ENCODE measurements at regions not wholly inside any gene's neighbourhood (a gene's known extent, or its start where the extent isn't known, plus 50 kb on each side); places are given as distances from the start of the nearest gene placed in this dataset.
"Not testable (repeated sequence)": the region's sequence is repeated elsewhere in the genome, so short reads cannot be mapped to it uniquely, and the experiment has no call there.

- intact Hi-C loops (cut with DNase I): no loop called here
- Histone ChIP-seq H3K4me3 (no peak overlapping the region), H3K9me3 (peaks cover 0 to 11% (median 6%) of the 10 kb centered on the region in 4 donors), H3K27me3 (no peaks in the 10 kb centered on the region), H3K4me1 (no peaks in the 10 kb centered on the region), H3K36me3 (no peaks in the 10 kb centered on the region), H3K27ac (replicated peaks in 1 of 4) (no peak overlapping the region)
- 72% methylated on average over 4 of the region's 4 CpGs for WGBS
- DNase-seq (ENCODE audit: extremely low spot score): no peak
- TF ChIP-seq POLR2AphosphoS5 (IDR thresholded peaks at IDR 0.05): no peak
- no peak for TF ChIP-seq EP300 (IDR thresholded peaks at IDR 0.05)
- TF ChIP-seq CTCF (IDR thresholded peaks at IDR 0.05): no peak
Observed at GRCh38 chr11:13189561-13190426, 87.8 kb upstream of the BMAL1 start.

- no peak for DNase-seq (ENCODE audit: extremely low spot score)
- no peak overlapping the region for H3K27ac ChIP-seq (replicated peaks in 1 of 4)
- intact Hi-C loops (cut with DNase I): no loop called here
Observed at GRCh38 chr11:13193613-13194012, 84.0 kb upstream of the BMAL1 start.

GRCh38 chr11:13197374-13197773, 80.2 kb upstream of the BMAL1 start:
- DNase-seq (ENCODE audit: extremely low spot score): not testable (repeated sequence)
- WGBS: 100% methylated on average over 1 of the region's 1 CpG

More at GRCh38 chr11:13193613-13194012, 84.0 kb upstream of the BMAL1 start:
- no peak overlapping the region for H3K4me3 ChIP-seq
- no peaks in the 10 kb centered on the region for H3K36me3 ChIP-seq
- WGBS: 77% methylated on average over 4 of the region's 4 CpGs
- no peaks in the 10 kb centered on the region for H3K27me3 ChIP-seq
- no peaks in the 10 kb centered on the region for H3K4me1 ChIP-seq
- peaks cover 0 to 17% (median 12%) of the 10 kb centered on the region in 4 donors for H3K9me3 ChIP-seq
- no peak for TF ChIP-seq EP300 (IDR thresholded peaks at IDR 0.05)
- no peak for TF ChIP-seq POLR2A (IDR thresholded peaks at IDR 0.05; ENCODE audit: low read depth)
- TF ChIP-seq CTCF (IDR thresholded peaks at IDR 0.05): no peak
- TF ChIP-seq POLR2AphosphoS5 (IDR thresholded peaks at IDR 0.05): no peak

GRCh38 chr11:13205486-13205885, 72.1 kb upstream of the BMAL1 start:
- 79% methylated on average over 4 of the region's 4 CpGs for WGBS
- no peak for DNase-seq (ENCODE audit: extremely low spot score)
- no peak for TF ChIP-seq POLR2A (IDR thresholded peaks at IDR 0.05; ENCODE audit: low read depth)
- no peak for TF ChIP-seq CTCF (IDR thresholded peaks at IDR 0.05)
- TF ChIP-seq EP300 (IDR thresholded peaks at IDR 0.05): no peak
- no peak for TF ChIP-seq POLR2AphosphoS5 (IDR thresholded peaks at IDR 0.05)
- Histone ChIP-seq H3K36me3 (no peaks in the 10 kb centered on the region), H3K27ac (replicated peaks in 1 of 4) (no peak overlapping the region), H3K4me1 (peaks cover 7 to 11% (median 8%) of the 10 kb centered on the region in 4 donors), H3K9me3 (no peaks in the 10 kb centered on the region), H3K4me3 (no peak overlapping the region), H3K27me3 (no peaks in the 10 kb centered on the region)
- intact Hi-C loops (cut with DNase I): loop anchor here (5.0 kb wide), 1 partner anchor 262 kb away; no protein-coding TSS in a partner anchor

More at GRCh38 chr11:13197374-13197773, 80.2 kb upstream of the BMAL1 start:
- H3K4me1 ChIP-seq; intact Hi-C loops (cut with DNase I); H3K4me3 ChIP-seq; H3K27ac ChIP-seq (replicated peaks in 1 of 4); H3K36me3 ChIP-seq; H3K27me3 ChIP-seq: not testable (repeated sequence)
- H3K9me3 ChIP-seq: peaks cover 0 to 17% (median 11%) of the 10 kb centered on the region in 4 donors

- H3K36me3 ChIP-seq: no peaks in the 10 kb centered on the region
- 94% methylated on average over 6 of the region's 6 CpGs for WGBS
- H3K27me3 ChIP-seq: no peaks in the 10 kb centered on the region
- TF ChIP-seq POLR2A (IDR thresholded peaks at IDR 0.05; ENCODE audit: low read depth) (no peak), CTCF (IDR thresholded peaks at IDR 0.05) (no peak), POLR2AphosphoS5 (IDR thresholded peaks at IDR 0.05) (no peak), EP300 (IDR thresholded peaks at IDR 0.05) (no peak)
- H3K27ac ChIP-seq (replicated peaks in 1 of 4): no peak overlapping the region
- no peaks in the 10 kb centered on the region for H3K9me3 ChIP-seq
- intact Hi-C loops (cut with DNase I): loop anchor here (5.0 kb wide), 1 partner anchor 261 kb away; no protein-coding TSS in a partner anchor
- no peak overlapping the region for H3K4me3 ChIP-seq
- peaks cover 7 to 11% (median 8%) of the 10 kb centered on the region in 4 donors for H3K4me1 ChIP-seq
- no peak for DNase-seq (ENCODE audit: extremely low spot score)
Observed at GRCh38 chr11:13206086-13206640, 71.4 kb upstream of the BMAL1 start.
